HFF-Myc (cell line): ENCODE measurements at regions not wholly inside any gene's neighbourhood (a gene's known extent, or its start where the extent isn't known, plus 50 kb on each side); places are given as distances from the start of the nearest gene placed in this dataset.

Experiments
- DNase-seq: peaks from one replicate; pipeline ENCODE4 v3.0.0-alpha.2; 2011; ENCODE audit warnings: low read depth; ENCODE audit errors: extremely low read depth
- H3K4me3 ChIP-seq: replicated peaks from 2 replicates; pipeline ENCODE4 v1.5.1; 2011; ENCODE audit warnings: low read depth, mild to moderate bottlenecking, control low read depth, low read length
- CTCF ChIP-seq: IDR thresholded peaks from 2 replicates; pipeline ENCODE4 v1.5.1; 2012; ENCODE audit warnings: mild to moderate bottlenecking, low read depth, low read length, control low read depth; ENCODE audit errors: missing control alignments

GRCh38 chr11:86135319-86135714 is 66.4 kb upstream of the PICALM start:
- DNase-seq: no peak
- TF ChIP-seq CTCF: no peak
- no peak overlapping the region for H3K4me3 ChIP-seq

DNA sequence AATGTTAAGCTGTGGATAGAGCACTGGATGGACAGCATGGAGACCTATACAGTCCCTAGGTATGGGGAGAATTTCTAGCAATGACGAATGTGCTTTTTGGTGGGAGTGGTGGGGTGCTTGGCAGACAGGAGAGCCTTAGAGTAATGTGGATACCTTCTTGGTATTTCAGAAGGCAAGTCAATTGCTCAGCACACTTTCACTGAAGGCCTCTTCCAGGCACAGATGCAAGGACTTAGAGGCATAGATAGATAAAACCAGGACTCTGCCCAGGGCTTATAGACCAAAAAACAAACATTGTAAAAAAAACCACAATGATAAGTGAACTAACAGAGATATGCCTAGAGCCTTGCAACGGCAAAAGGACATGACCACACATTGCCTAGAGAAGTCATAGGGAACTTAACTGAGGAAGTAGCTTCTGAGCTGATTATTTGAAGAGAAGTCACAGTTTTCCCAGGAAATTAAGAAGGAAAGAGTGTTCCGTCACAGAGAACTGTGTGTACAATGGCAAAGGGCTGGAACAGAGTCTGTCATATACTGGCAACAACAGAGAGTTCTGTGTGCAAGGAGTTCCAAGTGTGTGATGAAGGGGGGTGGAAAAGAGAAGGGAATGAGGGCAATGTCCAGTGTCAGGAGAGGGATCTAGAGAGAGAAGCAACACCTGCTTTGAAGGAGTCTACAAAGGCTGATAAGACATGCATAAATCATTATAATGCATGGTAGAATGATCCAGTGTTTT is 65.9 kb upstream of the PICALM start:
- no peak for DNase-seq
- H3K4me3 ChIP-seq: no peak overlapping the region
- TF ChIP-seq CTCF: no peak

- DNase-seq: no peak
- no peak for TF ChIP-seq CTCF
- H3K4me3 ChIP-seq: no peak overlapping the region
Observed at GRCh38 chr11:86132667-86133249, 63.9 kb upstream of the PICALM start.

- no peak for TF ChIP-seq CTCF
- H3K4me3 ChIP-seq: no peak overlapping the region
- DNase-seq: no peak
Observed at GRCh38 chr11:86129740-86130540, 61.1 kb upstream of the PICALM start.

GRCh38 chr11:86128914-86129313 is 60.0 kb upstream of the PICALM start:
- H3K4me3 ChIP-seq: no peak overlapping the region
- DNase-seq: no peak
- no peak for TF ChIP-seq CTCF

DNA sequence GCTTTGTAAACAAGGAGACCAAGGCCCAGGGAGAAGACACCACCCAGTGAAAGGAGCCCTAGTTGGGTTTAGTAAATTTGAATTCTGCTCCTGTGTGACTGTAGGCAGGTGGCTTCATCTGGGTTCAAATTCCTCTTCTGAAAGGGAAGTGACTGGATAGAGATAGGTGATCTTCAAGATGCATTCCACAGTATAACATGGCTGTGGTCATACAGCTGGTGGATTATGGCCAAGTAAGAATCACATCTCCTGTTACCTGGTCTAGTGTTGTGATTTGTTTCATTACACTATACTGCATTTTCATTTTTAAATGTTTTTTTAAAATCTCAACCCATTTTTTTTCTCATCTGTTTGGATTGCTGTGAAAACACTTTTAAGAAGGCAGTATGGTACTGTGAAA is 58.0 kb upstream of the PICALM start:
- DNase-seq: no peak
- TF ChIP-seq CTCF: no peak
- no peak overlapping the region for H3K4me3 ChIP-seq
